ENCODE measurements at regions not wholly inside any gene's neighbourhood (a gene's known extent, or its start where the extent isn't known, plus 50 kb on each side); places are given as distances from the start of the nearest gene placed in this dataset.

GRCh38 chr3:170701696-170702678, 116.1 kb upstream of the SLC7A14 start:
- H3F3A ChIP-seq (ENCODE audit: insufficient read depth, low read length) = no peaks in the 10 kb centered on the region
- no peaks in the 10 kb centered on the region for H3K4me1 ChIP-seq (ENCODE audit: low read length)
- H3K9ac ChIP-seq (ENCODE audit: low read length) = no peak overlapping the region
- no peak overlapping the region for H2AFZ ChIP-seq (ENCODE audit: low read length)
- no peak overlapping the region for H3K4me2 ChIP-seq (ENCODE audit: low read depth, low read length)
- no peaks in the 10 kb centered on the region for H3K9me3 ChIP-seq (replicated peaks; ENCODE audit: insufficient read depth, low read length)
- DNase-seq = no peak
- no peaks in the 10 kb centered on the region for H3K27me3 ChIP-seq (replicated peaks; ENCODE audit: insufficient read depth, low read length)
- H3K9me2 ChIP-seq (replicated peaks; ENCODE audit: insufficient read depth, low read length) = no peaks in the 10 kb centered on the region
- no peak overlapping the region for H3K4me3 ChIP-seq (ENCODE audit: low read length)
- no peaks in the 10 kb centered on the region for H4K20me1 ChIP-seq (ENCODE audit: insufficient read depth, low read length)
- no peaks in the 10 kb centered on the region for H3K36me3 ChIP-seq (replicated peaks; ENCODE audit: insufficient read depth, low read length)
- TF ChIP-seq EZH2 (optimal IDR thresholded peaks at IDR 0.05; ENCODE audit: low read depth, low read length) = no peak
- TF ChIP-seq EZH2phosphoT487 (IDR thresholded peaks at IDR 0.05; ENCODE audit: low read length) = no peak
- TF ChIP-seq CTCF (IDR thresholded peaks at IDR 0.05; ENCODE audit: low read length) = no peak
- no peak overlapping the region for H3K27ac ChIP-seq (ENCODE audit: low read length)
- H3K79me2 ChIP-seq (ENCODE audit: low read length) = no peaks in the 10 kb centered on the region

GRCh38 chr3:170700054-170700404, 114.2 kb upstream of the SLC7A14 start:
- no peaks in the 10 kb centered on the region for H3K9me3 ChIP-seq (replicated peaks; ENCODE audit: insufficient read depth, low read length)
- H3K36me3 ChIP-seq (replicated peaks; ENCODE audit: insufficient read depth, low read length) = no peaks in the 10 kb centered on the region
- H3K4me3 ChIP-seq (ENCODE audit: low read length) = no peak overlapping the region
- no peaks in the 10 kb centered on the region for H3F3A ChIP-seq (ENCODE audit: insufficient read depth, low read length)
- no peaks in the 10 kb centered on the region for H3K27me3 ChIP-seq (replicated peaks; ENCODE audit: insufficient read depth, low read length)
- H2AFZ ChIP-seq (ENCODE audit: low read length) = no peak overlapping the region
- H4K20me1 ChIP-seq (ENCODE audit: insufficient read depth, low read length) = no peaks in the 10 kb centered on the region
- H3K4me1 ChIP-seq (ENCODE audit: low read length) = no peaks in the 10 kb centered on the region
- H3K27ac ChIP-seq (ENCODE audit: low read length) = no peak overlapping the region
- H3K4me2 ChIP-seq (ENCODE audit: low read depth, low read length) = no peak overlapping the region
- H3K9ac ChIP-seq (ENCODE audit: low read length) = no peak overlapping the region
- no peak for DNase-seq
- no peak for TF ChIP-seq CTCF (IDR thresholded peaks at IDR 0.05; ENCODE audit: low read length)
- H3K9me2 ChIP-seq (replicated peaks; ENCODE audit: insufficient read depth, low read length) = no peaks in the 10 kb centered on the region
- no peaks in the 10 kb centered on the region for H3K79me2 ChIP-seq (ENCODE audit: low read length)

GRCh38 chr3:170699158-170700053, 113.5 kb upstream of the SLC7A14 start:
- Histone ChIP-seq H3K9me2 (replicated peaks; ENCODE audit: insufficient read depth, low read length) (no peaks in the 10 kb centered on the region), H3F3A (ENCODE audit: insufficient read depth, low read length) (no peaks in the 10 kb centered on the region), H3K79me2 (ENCODE audit: low read length) (no peaks in the 10 kb centered on the region), H3K9me3 (replicated peaks; ENCODE audit: insufficient read depth, low read length) (no peaks in the 10 kb centered on the region), H3K27me3 (replicated peaks; ENCODE audit: insufficient read depth, low read length) (no peaks in the 10 kb centered on the region), H3K4me1 (ENCODE audit: low read length) (no peaks in the 10 kb centered on the region), H4K20me1 (ENCODE audit: insufficient read depth, low read length) (no peaks in the 10 kb centered on the region), H3K4me2 (ENCODE audit: low read depth, low read length) (no peak overlapping the region), H3K9ac (ENCODE audit: low read length) (no peak overlapping the region), H3K36me3 (replicated peaks; ENCODE audit: insufficient read depth, low read length) (no peaks in the 10 kb centered on the region), H3K27ac (ENCODE audit: low read length) (no peak overlapping the region), H2AFZ (ENCODE audit: low read length) (no peak overlapping the region), H3K4me3 (ENCODE audit: low read length) (no peak overlapping the region)
- no peak for TF ChIP-seq EZH2 (optimal IDR thresholded peaks at IDR 0.05; ENCODE audit: low read depth, low read length)
- TF ChIP-seq CTCF (IDR thresholded peaks at IDR 0.05; ENCODE audit: low read length) = no peak
- no peak for TF ChIP-seq EZH2phosphoT487 (IDR thresholded peaks at IDR 0.05; ENCODE audit: low read length)
- DNase-seq = no peak

Measured in MM.1S (cell line).